Colon (tissue), 2 donors: ENCODE measurements at regions not wholly inside any gene's neighbourhood (a gene's known extent, or its start where the extent isn't known, plus 50 kb on each side); places are given as distances from the start of the nearest gene placed in this dataset.

Experiments used
- FAIRE-seq: peaks from 2 replicates; lab custom pipeline; 2012; peaks lifted over from hg19 to GRCh38; lab: Jason Lieb, UNC
- donor health status: control.
- donor health status: control.

- no peak for FAIRE-seq
These were observed 52.1 kb upstream of the SLC66A3 start for GRCh38 chr2:11102956-11103860.

GRCh38 chr2:11103984-11104793 is 51.1 kb upstream of the SLC66A3 start:
- FAIRE-seq = no peak

DNA sequence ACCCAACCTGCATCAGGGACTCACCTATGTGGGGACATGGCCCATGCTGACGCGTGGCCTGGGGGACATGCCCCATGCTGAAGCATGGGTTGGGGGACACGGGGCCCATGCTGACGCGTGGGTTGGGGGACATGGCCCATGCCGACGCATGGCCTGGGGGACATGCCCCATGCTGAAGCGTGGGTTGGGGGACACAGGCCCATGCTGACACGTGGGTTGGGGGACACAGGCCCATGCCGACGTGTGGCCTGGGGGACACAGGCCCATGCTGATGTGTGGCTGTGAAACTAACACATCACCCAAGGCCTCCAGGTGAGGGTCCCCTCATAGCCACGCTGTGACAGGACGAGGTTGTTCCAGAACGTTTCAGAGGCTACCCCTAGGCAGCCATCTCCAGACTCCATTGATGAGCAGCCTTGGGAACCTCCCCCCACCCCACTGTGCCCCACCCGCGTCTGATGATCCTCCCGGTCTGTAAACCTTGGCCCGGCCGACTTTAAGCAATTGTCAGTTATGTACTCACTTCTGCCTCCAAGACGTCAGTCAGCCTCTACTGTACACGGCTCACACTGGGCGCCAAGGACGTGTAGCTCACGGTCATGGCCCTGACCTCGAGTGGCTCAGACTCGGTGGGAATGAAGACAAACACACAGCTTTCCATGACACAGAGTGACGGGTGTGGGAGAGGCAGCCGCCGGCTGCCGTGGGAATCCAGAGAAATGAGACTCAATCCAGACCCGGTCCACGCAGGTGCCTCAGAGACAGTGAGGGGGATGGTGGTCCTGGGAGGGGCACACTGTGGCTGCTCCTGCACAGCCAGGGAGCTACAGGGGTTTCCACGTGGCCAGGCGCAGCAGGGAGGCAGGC is 50.2 kb upstream of the SLC66A3 start:
- FAIRE-seq = no peak
